PFSK-1 (cell line): ENCODE measurements at regions not wholly inside any gene's neighbourhood (a gene's known extent, or its start where the extent isn't known, plus 50 kb on each side); places are given as distances from the start of the nearest gene placed in this dataset.

ENCODE experiments used
- FOXP2 ChIP-seq: optimal IDR thresholded peaks from 2 replicates; pipeline ENCODE3; 2011; ENCODE audit warnings: borderline replicate concordance, control low read depth, inconsistent platforms; ENCODE audit not compliant: insufficient read depth; ENCODE audit errors: extremely low read length, extremely low read depth
- POLR2AphosphoS5 ChIP-seq: IDR thresholded peaks from 2 replicates; pipeline ENCODE4 v1.6.1; 2012; ENCODE audit warnings: low read depth, mild to moderate bottlenecking, control low read depth, low read length, moderate library complexity
- SIN3A ChIP-seq: IDR thresholded peaks from 2 replicates; pipeline ENCODE4 v1.6.1; 2012; ENCODE audit warnings: mild to moderate bottlenecking, low read length, moderate library complexity, borderline replicate concordance; ENCODE audit not compliant: insufficient read depth
- TAF1 ChIP-seq: IDR thresholded peaks from 2 replicates; pipeline ENCODE4 v1.6.1; 2012; ENCODE audit warnings: low read length, control low read depth, borderline replicate concordance; ENCODE audit not compliant: insufficient read depth
- TF ChIP-seq, protein P1 (sequence below), 2 experiments: IDR thresholded peaks; 2 replicates each; pipeline versions ENCODE4 v1.6.1 to v1.8.0; 2011 to 2012; ENCODE audit warnings: low read depth in 2 of 2, low read length in 2 of 2, control low read depth in 1 of 2, inconsistent platforms in 1 of 2, mild to moderate bottlenecking in 1 of 2, moderate library complexity in 1 of 2; ENCODE audit not compliant: insufficient read depth in 1 of 2

GRCh38 chr4:141569141-141569540 lies 67.2 kb upstream of the IL15 start:
- TF ChIP-seq TAF1 (no peak), SIN3A (no peak), POLR2AphosphoS5 (no peak)
- TF ChIP-seq, protein P1, sequence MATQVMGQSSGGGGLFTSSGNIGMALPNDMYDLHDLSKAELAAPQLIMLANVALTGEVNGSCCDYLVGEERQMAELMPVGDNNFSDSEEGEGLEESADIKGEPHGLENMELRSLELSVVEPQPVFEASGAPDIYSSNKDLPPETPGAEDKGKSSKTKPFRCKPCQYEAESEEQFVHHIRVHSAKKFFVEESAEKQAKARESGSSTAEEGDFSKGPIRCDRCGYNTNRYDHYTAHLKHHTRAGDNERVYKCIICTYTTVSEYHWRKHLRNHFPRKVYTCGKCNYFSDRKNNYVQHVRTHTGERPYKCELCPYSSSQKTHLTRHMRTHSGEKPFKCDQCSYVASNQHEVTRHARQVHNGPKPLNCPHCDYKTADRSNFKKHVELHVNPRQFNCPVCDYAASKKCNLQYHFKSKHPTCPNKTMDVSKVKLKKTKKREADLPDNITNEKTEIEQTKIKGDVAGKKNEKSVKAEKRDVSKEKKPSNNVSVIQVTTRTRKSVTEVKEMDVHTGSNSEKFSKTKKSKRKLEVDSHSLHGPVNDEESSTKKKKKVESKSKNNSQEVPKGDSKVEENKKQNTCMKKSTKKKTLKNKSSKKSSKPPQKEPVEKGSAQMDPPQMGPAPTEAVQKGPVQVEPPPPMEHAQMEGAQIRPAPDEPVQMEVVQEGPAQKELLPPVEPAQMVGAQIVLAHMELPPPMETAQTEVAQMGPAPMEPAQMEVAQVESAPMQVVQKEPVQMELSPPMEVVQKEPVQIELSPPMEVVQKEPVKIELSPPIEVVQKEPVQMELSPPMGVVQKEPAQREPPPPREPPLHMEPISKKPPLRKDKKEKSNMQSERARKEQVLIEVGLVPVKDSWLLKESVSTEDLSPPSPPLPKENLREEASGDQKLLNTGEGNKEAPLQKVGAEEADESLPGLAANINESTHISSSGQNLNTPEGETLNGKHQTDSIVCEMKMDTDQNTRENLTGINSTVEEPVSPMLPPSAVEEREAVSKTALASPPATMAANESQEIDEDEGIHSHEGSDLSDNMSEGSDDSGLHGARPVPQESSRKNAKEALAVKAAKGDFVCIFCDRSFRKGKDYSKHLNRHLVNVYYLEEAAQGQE (IDR thresholded peaks at IDR 0.05; ENCODE audit: insufficient read depth in 1 of 2, low read depth in 2 of 2, low read length in 2 of 2), result no peak

DNA sequence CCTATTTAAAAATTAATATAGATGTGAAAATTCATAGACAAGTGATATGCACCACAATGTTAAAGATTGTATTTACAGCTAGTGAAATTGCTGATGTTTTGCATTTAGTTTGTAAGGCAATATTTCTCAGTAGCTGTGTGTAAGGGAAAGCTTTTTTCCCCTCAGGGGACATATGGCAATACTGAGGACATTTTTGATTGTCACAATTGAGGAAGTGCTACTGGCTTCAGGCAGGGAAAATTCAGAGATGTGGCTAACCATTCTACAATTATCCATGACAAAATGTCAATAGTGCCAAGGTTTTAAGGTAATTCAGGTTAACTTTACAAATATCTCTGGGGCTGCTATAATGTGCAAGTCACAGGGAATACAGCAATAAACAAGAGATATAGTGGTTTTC lies 66.1 kb upstream of the IL15 start:
- TF ChIP-seq FOXP2 (no peak), POLR2AphosphoS5 (no peak), TAF1 (no peak), SIN3A (no peak)
- TF ChIP-seq, protein P1 (IDR thresholded peaks at IDR 0.05; ENCODE audit: insufficient read depth in 1 of 2, low read depth in 2 of 2, low read length in 2 of 2), result no peak

GRCh38 chr4:141571362-141571761 lies 65.0 kb upstream of the IL15 start:
- TF ChIP-seq POLR2AphosphoS5 (no peak), FOXP2 (no peak), TAF1 (no peak), SIN3A (no peak)
- TF ChIP-seq, protein P1 (IDR thresholded peaks at IDR 0.05; ENCODE audit: insufficient read depth in 1 of 2, low read depth in 2 of 2, low read length in 2 of 2), result no peak

DNA sequence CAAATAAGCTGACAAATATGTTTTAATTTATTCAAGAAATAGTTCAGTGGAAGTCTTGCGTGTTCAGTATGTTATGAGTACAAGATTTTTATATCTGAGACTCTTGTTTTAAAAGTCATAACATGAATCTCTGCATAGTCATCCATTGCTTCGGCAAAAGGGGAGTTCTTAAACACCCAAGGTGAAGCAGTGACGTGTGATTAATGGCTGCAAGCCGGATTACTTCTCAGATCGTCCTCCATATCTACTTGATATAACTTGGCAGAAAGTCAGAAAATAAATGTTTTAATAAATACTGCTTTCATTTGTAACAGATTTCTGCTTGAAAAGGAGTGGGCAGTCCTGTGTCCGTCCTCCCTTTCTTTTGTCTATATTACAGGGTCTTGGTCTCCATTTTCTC lies 64.6 kb upstream of the IL15 start:
- TF ChIP-seq SIN3A (no peak), POLR2AphosphoS5 (no peak), FOXP2 (no peak), TAF1 (no peak)
- TF ChIP-seq, protein P1 (IDR thresholded peaks at IDR 0.05; ENCODE audit: insufficient read depth in 1 of 2, low read depth in 2 of 2, low read length in 2 of 2), result no peak

DNA sequence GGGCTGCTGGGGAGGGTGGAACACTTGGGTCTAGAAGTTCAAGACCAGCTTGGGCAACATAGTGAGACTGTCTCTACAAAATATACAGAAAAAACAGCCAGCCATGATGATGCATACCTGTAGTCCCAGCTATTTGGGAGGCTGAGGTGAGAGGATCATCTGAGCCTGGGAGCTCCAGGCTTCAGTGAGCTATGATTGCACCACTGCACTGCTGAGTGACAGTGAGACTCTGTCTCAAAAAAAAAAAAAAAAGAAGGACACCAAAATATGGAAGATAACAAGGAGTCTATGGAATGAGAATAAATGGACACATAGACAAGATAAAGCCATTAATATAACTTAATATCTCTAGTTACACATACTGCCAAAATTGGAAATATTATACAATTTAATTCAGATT lies 62.7 kb upstream of the IL15 start:
- TF ChIP-seq, protein P1 (IDR thresholded peaks at IDR 0.05; ENCODE audit: insufficient read depth in 1 of 2, low read depth in 2 of 2, low read length in 2 of 2), result no peak
- TF ChIP-seq SIN3A (no peak), TAF1 (no peak), FOXP2 (no peak), POLR2AphosphoS5 (no peak)
